HepG2 (cell line): ENCODE measurements at regions not wholly inside any gene's neighbourhood (a gene's known extent, or its start where the extent isn't known, plus 50 kb on each side); places are given as distances from the start of the nearest gene placed in this dataset.

ENCODE experiments used
- ARID4A ChIP-seq: sonication (generic); formaldehyde crosslinking; IDR thresholded peaks from 2 replicates; pipeline ENCODE4 v1.5.0; 2020; ENCODE audit warnings: mild to moderate bottlenecking, missing genetic modification reagents, borderline replicate concordance
- BCL3 ChIP-seq: sonication (generic); formaldehyde crosslinking; IDR thresholded peaks from 2 replicates; pipeline ENCODE4 v1.5.1; 2020; ENCODE audit warnings: mild to moderate bottlenecking, missing genetic modification reagents, moderate library complexity
- PAX8 ChIP-seq: sonication (generic); formaldehyde crosslinking; IDR thresholded peaks from 2 replicates; pipeline ENCODE4 v1.8.0; 2022; ENCODE audit warnings: mild to moderate bottlenecking, missing genetic modification reagents, borderline replicate concordance
- PPARG ChIP-seq: conservative IDR thresholded peaks from 2 replicates; pipeline ENCODE4 v1.6.1; 2016; ENCODE audit warnings: missing biosample characterization, missing genetic modification reagents
- TARDBP ChIP-seq: sonication (generic); formaldehyde crosslinking; IDR thresholded peaks from 2 replicates; pipeline ENCODE4 v1.8.0; 2022; ENCODE audit warnings: mild to moderate bottlenecking, missing genetic modification reagents
- TF ChIP-seq, protein P1 (sequence below): sonication (generic); formaldehyde crosslinking; IDR thresholded peaks from 2 replicates; pipeline ENCODE4 v1.4.0; 2020; ENCODE audit warnings: missing genetic modification reagents, mild to moderate bottlenecking, borderline replicate concordance

DNA sequence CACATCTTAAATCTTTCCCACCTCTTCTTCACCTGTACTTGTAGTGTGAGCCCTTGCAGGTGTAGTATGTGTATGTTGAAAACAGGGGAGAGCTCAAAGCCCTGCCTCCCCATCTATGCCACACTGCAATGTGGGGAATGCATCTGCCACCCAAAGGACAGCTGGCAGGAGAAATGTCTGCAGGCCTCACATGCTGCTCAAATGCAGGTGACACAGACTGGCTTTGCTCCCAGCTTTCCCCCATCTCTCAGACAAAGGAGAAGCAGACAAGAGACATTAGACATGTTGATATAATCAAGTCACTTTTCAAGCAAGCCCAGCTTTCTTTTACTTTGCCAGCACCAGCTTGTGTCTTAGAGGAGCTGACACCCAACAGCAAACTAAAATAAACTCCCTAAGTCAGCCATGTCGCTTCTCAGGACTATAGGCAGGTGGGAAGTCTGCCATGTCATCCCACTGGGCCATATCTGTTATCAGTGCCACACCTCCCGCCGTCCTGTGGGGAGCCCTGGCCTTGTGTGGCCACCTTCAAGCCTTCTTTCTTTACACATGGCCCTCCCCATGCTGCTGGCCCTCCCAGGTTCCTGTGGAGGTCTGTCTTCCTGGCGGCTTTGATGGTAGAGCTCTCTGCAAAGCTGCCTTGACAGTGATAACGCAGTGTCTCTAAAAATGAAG lies 102.1 kb downstream of the CXCL12 start (continued):
- no peak for TF ChIP-seq BCL3 (CRISPR knock-in tag)
- no peak for TF ChIP-seq TARDBP (CRISPR knock-in tag)
- TF ChIP-seq, protein P1, sequence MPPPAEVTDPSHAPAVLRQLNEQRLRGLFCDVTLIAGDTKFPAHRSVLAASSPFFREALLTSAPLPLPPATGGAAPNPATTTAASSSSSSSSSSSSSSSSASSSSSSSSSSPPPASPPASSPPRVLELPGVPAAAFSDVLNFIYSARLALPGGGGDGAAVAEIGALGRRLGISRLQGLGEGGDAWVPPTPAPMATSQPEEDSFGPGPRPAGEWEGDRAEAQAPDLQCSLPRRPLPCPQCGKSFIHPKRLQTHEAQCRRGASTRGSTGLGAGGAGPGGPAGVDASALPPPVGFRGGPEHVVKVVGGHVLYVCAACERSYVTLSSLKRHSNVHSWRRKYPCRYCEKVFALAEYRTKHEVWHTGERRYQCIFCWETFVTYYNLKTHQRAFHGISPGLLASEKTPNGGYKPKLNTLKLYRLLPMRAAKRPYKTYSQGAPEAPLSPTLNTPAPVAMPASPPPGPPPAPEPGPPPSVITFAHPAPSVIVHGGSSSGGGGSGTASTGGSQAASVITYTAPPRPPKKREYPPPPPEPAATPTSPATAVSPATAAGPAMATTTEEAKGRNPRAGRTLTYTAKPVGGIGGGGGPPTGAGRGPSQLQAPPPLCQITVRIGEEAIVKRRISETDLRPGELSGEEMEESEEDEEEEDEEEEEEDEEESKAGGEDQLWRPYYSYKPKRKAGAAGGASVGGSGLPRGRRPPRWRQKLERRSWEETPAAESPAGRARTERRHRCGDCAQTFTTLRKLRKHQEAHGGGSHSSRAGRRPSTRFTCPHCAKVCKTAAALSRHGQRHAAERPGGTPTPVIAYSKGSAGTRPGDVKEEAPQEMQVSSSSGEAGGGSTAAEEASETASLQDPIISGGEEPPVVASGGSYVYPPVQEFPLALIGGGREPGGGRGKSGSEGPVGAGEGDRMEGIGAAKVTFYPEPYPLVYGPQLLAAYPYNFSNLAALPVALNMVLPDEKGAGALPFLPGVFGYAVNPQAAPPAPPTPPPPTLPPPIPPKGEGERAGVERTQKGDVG (CRISPR knock-in tag) = no peak
- no peak for TF ChIP-seq ARID4A
- TF ChIP-seq PPARG (CRISPR knock-in tag) = no peak
- TF ChIP-seq PAX8 = no peak
